ENCODE measurements at regions not wholly inside any gene's neighbourhood (a gene's known extent, or its start where the extent isn't known, plus 50 kb on each side); places are given as distances from the start of the nearest gene placed in this dataset.

DNA sequence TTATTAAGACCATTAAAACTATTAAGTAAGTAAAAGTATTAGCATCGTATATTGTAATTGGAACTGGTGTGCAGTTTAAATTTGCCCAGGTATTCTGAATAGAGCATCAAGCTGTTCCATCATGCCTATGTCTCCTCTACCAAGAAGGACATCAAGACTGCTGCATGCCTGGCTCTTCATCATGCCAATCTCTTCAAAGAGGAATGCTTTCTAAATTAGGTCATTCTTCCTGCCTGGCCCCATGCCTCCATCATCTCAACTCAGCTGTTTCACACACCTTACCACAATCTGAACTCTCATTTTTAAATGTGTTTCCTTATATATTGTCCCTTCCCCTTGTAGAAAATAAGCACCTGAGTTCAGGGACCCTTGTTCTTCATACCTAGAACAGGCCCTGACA is 270.5 kb upstream of the PPARGC1A start:
- TF ChIP-seq, protein P1, sequence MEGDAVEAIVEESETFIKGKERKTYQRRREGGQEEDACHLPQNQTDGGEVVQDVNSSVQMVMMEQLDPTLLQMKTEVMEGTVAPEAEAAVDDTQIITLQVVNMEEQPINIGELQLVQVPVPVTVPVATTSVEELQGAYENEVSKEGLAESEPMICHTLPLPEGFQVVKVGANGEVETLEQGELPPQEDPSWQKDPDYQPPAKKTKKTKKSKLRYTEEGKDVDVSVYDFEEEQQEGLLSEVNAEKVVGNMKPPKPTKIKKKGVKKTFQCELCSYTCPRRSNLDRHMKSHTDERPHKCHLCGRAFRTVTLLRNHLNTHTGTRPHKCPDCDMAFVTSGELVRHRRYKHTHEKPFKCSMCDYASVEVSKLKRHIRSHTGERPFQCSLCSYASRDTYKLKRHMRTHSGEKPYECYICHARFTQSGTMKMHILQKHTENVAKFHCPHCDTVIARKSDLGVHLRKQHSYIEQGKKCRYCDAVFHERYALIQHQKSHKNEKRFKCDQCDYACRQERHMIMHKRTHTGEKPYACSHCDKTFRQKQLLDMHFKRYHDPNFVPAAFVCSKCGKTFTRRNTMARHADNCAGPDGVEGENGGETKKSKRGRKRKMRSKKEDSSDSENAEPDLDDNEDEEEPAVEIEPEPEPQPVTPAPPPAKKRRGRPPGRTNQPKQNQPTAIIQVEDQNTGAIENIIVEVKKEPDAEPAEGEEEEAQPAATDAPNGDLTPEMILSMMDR (IDR thresholded peaks at IDR 0.05; ENCODE audit: insufficient read depth, low read depth, low read length, missing control alignments) = no peak
- no peak overlapping the region for H3K4me3 ChIP-seq (ENCODE audit: low read length)
- DNase-seq (ENCODE audit: low read depth) = peak; percentile 40

DNA sequence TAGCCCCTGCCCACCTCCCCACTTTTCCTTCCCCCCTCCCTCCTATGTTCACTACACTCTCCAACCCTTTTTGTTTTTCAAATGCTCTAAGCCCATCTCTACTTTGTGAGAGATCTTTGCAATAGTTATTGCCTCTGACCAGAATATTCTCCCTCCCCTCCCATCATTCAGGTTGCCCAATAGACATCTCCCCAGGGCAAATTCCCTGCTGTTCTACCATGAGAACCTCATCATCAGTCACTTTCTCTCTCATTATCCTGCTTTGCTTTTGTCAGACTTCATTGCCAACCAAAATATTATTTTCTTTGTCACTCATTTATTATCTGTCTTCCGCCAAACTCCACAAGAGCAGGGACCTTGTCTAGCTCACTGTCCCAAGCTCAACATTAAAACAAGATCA is 268.2 kb upstream of the PPARGC1A start:
- no peak overlapping the region for H3K4me3 ChIP-seq (ENCODE audit: low read length)
- TF ChIP-seq, protein P1 (IDR thresholded peaks at IDR 0.05; ENCODE audit: insufficient read depth, low read depth, low read length, missing control alignments) = no peak
- peak; percentile 16 for DNase-seq (ENCODE audit: low read depth)

DNA sequence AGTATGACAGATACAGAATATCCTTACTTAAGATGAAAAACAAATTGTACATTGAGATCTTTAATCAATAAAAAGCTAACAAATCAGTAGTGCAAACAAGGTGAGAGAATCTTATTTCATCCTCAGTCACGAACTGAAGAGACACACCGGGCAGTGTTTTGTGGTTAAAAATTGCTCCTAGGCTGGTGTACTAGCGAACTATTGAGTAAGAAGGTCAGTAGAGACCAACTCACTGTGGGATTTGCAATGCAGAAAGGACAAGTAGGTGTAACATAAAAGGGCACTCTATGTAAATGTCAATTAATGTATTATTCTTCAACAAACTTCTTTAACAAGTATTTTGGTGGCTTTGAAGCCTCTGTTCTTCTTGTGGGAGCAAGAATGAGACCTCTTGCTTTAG is 260.2 kb upstream of the PPARGC1A start:
- TF ChIP-seq, protein P1 (IDR thresholded peaks at IDR 0.05; ENCODE audit: insufficient read depth, low read depth, low read length, missing control alignments) = no peak

DNA sequence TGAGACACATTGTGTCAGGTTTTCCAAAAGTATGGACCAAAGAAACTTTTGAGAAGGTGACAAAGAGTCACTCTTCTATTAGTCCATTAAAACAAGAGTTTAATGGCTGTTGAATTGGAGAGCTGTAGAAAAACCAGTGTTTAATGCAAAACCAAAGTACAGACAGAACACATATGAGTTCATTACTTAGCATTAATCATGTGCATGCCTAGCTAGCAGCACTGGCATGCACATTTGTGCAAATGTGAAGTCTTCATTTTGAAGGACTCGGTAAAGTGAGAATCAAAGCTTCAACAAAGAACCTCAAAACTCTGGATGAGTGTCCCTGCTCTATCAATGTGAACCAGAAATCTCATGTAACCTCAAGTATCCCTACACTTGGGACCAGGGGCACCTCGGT is 256.3 kb upstream of the PPARGC1A start:
- H3K4me3 ChIP-seq (ENCODE audit: low read length) = no peak overlapping the region
- TF ChIP-seq, protein P1 (IDR thresholded peaks at IDR 0.05; ENCODE audit: insufficient read depth, low read depth, low read length, missing control alignments) = no peak
- no peak for DNase-seq (ENCODE audit: low read depth)

More for the DNA sequence above, 260.2 kb upstream of the PPARGC1A start:
- no peak overlapping the region for H3K4me3 ChIP-seq (ENCODE audit: low read length)
- DNase-seq (ENCODE audit: low read depth) = no peak

DNA sequence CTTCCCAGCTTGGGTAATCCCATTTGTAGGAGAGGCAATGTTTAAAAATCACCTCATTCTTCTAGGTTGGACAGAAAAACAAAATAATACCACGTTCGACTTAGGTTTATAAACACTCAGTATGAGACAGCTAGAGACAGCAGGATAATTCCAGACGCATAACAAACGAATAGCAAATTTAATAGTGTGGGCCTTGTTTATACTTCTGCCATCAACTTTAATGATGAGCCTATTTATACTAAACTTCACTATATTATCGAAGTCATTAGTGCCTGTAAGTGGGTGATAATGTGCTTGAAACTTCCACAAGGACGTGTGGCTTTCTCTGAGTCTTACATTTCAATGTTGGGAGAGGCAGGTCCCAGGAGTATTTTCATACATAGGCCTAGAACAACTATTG is 255.7 kb upstream of the PPARGC1A start:
- no peak for DNase-seq (ENCODE audit: low read depth)
- H3K4me3 ChIP-seq (ENCODE audit: low read length) = no peak overlapping the region
- TF ChIP-seq, protein P1 (IDR thresholded peaks at IDR 0.05; ENCODE audit: insufficient read depth, low read depth, low read length, missing control alignments) = no peak

DNA sequence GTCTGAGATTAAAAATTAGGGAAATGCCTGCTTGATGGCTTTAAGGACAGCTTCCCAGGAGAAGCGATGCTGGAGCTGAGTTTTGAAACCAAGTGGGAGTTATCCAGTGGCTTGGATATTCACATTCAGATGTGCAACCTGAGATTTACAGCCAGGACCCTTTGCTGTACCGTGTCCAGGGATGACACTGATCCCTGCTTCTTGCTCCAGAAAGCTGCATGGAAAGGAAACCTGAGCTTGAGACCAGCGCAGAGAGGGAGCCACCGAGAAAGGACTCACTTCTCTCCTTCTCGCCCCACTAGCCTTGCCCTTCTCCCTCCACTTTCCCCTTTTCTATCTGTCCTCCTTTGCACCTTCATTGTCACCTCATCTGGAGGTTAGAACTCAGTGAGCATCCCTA is 254.5 kb upstream of the PPARGC1A start:
- TF ChIP-seq, protein P1 (IDR thresholded peaks at IDR 0.05; ENCODE audit: insufficient read depth, low read depth, low read length, missing control alignments) = no peak
- no peak for DNase-seq (ENCODE audit: low read depth)
- no peak overlapping the region for H3K4me3 ChIP-seq (ENCODE audit: low read length)

DNA sequence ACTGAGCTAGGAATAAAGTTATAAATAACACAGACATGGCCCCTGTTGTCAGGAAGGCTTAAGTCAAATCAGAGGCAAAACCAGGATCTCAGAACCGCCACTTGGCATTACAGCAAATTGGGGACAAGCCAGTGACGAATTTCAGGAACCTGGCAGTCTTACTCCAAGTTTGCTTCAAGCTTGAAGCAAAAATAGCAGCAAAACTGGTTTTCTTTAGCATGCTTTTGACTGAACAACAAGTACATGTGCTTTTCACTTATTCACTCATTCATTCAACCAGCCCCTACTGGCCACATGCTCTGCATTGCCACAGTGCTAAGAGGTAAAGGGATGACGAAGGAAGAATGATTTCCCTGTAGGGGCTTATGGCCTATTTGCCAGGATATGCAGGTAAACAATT is 253.9 kb upstream of the PPARGC1A start:
- peak; percentile 7 for DNase-seq (ENCODE audit: low read depth)
- no peak overlapping the region for H3K4me3 ChIP-seq (ENCODE audit: low read length)
- TF ChIP-seq, protein P1 (IDR thresholded peaks at IDR 0.05; ENCODE audit: insufficient read depth, low read depth, low read length, missing control alignments) = no peak
